ENCODE measurements at regions not wholly inside any gene's neighbourhood (a gene's known extent, or its start where the extent isn't known, plus 50 kb on each side); places are given as distances from the start of the nearest gene placed in this dataset.

DNA sequence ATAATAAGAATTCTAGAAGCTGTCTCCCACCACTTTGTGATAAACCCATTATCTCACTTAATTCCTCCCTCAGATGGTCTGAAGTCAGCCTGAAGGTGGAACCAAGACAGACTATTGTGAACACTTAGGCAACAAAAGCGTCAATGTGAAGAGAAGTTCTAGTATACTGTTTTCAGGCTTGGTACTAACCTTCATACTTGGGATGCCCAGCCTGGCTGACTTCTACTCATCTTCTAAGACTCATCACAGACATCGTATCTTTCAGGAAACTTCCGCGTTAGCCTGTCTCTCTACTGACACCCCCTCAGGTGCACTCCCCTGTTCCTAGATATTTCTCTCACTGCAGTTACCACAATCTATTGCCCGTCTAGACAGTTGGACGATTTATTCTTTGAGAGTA lies 201.2 kb downstream of the SATB1 start:
- Histone ChIP-seq H3K27ac (no peak overlapping the region), H3K9me3 (no peaks in the 10 kb centered on the region), H3K36me3 (no peaks in the 10 kb centered on the region), H3K4me3 (no peak overlapping the region), H3K4me1 (no peaks in the 10 kb centered on the region), H3K27me3 (no peaks in the 10 kb centered on the region)
- 73 to 85% methylated on average over 6 of the region's 6 CpGs for WGBS, 2 donors
- DNase-seq (no peak), ATAC-seq (ENCODE audit: low FRiP score in 2 of 2) (no peak)
- no peak for TF ChIP-seq POLR2A (IDR thresholded peaks at IDR 0.05)

DNA sequence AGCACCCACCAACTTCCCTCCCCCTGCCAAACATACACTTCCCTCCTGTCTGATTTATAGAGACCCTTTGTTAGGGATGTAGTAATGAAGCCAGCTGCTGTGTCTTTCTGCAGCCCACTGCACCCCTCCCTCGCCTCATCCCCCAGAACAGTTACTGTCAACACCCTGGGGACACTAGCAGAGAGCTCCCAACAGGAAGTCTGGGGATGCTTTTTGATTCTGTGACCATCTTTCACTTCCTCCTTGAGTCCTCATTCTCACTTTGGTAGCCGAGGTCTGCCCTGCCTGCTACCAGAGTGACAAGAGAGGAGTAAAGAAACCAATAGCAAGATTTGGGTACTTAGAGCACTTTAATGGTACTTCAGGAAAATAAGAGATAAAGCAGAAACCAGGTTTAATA lies 201.6 kb downstream of the SATB1 start:
- Histone ChIP-seq H3K4me1 (no peaks in the 10 kb centered on the region), H3K4me3 (no peak overlapping the region), H3K27ac (no peak overlapping the region), H3K9me3 (no peaks in the 10 kb centered on the region), H3K36me3 (no peaks in the 10 kb centered on the region), H3K27me3 (no peaks in the 10 kb centered on the region)
- 17 to 20% methylated on average over 2 of the region's 2 CpGs for WGBS, 2 donors
- ATAC-seq (ENCODE audit: low FRiP score in 2 of 2), result peak in 1 of 2 donors; percentile 45
- no peak for DNase-seq
- TF ChIP-seq POLR2AphosphoS5 (IDR thresholded peaks at IDR 0.05) (no peak), EP300 (IDR thresholded peaks at IDR 0.05) (no peak), POLR2A (IDR thresholded peaks at IDR 0.05) (no peak)
- TF ChIP-seq, protein P1, sequence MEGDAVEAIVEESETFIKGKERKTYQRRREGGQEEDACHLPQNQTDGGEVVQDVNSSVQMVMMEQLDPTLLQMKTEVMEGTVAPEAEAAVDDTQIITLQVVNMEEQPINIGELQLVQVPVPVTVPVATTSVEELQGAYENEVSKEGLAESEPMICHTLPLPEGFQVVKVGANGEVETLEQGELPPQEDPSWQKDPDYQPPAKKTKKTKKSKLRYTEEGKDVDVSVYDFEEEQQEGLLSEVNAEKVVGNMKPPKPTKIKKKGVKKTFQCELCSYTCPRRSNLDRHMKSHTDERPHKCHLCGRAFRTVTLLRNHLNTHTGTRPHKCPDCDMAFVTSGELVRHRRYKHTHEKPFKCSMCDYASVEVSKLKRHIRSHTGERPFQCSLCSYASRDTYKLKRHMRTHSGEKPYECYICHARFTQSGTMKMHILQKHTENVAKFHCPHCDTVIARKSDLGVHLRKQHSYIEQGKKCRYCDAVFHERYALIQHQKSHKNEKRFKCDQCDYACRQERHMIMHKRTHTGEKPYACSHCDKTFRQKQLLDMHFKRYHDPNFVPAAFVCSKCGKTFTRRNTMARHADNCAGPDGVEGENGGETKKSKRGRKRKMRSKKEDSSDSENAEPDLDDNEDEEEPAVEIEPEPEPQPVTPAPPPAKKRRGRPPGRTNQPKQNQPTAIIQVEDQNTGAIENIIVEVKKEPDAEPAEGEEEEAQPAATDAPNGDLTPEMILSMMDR (IDR thresholded peaks at IDR 0.05), result no peak

DNA sequence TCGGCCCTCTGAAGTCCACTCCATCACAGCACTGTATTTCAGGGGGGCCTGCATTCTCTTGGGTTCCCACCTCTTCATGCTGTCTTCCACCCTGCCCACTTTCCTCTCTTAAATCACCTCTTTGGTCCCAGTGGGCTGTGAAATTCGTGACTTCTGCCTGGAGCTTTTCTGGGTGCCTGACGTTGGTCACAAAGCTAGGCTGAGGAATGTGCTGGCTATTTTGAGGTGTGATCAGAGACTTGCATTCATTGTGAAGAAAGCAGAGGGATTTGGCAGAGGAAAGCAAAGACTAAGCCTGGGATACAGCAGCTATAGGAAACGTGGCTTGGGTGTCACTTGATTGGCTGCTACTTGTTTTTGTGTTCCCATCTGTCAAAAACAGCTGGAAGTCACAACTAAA lies 202.5 kb downstream of the SATB1 start:
- no peak for ATAC-seq (ENCODE audit: low FRiP score in 2 of 2)
- TF ChIP-seq POLR2A (IDR thresholded peaks at IDR 0.05) (no peak), POLR2AphosphoS5 (IDR thresholded peaks at IDR 0.05) (no peak), EP300 (IDR thresholded peaks at IDR 0.05) (no peak)
- TF ChIP-seq, protein P1 (IDR thresholded peaks at IDR 0.05), result no peak
- Histone ChIP-seq H3K9me3 (no peaks in the 10 kb centered on the region), H3K4me3 (no peak overlapping the region), H3K27ac (no peak overlapping the region), H3K4me1 (no peaks in the 10 kb centered on the region), H3K27me3 (no peaks in the 10 kb centered on the region), H3K36me3 (no peaks in the 10 kb centered on the region)
- DNase-seq, result no peak
- WGBS, 2 donors, result 45 to 54% methylated on average over 4 of the region's 4 CpGs

DNA sequence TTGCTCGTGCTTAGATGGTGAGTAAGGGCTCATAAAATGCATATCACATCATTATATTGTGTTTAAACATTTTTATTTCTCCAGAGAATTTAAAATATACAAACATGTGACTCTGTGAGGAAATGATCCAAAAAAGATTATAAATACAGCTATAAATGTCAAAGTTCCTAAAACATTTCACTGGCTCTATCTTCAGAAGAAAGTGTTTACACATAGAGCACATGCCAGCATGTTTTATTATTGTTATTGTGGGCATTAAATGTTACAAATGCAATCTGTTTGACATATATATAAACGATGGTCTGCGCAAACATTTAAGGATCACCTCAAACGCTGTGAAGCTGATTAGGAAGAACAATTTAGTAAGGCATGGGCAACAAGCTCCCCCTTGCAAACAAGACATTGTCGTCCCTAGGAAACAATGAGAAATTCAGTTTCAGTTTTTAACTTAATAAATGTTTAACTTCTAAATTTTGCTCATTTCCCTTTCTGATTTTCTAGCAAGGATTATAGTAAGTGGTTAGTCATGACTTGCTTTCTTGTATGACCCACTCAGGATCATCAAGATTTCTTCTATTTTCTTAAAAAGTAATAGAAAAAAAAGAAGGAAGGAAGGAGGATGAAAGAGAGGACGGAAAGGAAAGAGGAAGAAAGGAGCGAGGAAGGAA lies 207.5 kb downstream of the SATB1 start:
- no peak for DNase-seq
- H3K9me3 ChIP-seq, result no peaks in the 10 kb centered on the region
- no peak overlapping the region for H3K27ac ChIP-seq
- no peak overlapping the region for H3K4me3 ChIP-seq
- no peaks in the 10 kb centered on the region for H3K36me3 ChIP-seq
- no peak for TF ChIP-seq POLR2A (IDR thresholded peaks at IDR 0.05)
- ATAC-seq (ENCODE audit: low FRiP score in 2 of 2), result no peak
- no peaks in the 10 kb centered on the region for H3K27me3 ChIP-seq
- no peaks in the 10 kb centered on the region for H3K4me1 ChIP-seq
- 43 to 48% methylated on average over 7 of the region's 7 CpGs for WGBS, 2 donors

DNA sequence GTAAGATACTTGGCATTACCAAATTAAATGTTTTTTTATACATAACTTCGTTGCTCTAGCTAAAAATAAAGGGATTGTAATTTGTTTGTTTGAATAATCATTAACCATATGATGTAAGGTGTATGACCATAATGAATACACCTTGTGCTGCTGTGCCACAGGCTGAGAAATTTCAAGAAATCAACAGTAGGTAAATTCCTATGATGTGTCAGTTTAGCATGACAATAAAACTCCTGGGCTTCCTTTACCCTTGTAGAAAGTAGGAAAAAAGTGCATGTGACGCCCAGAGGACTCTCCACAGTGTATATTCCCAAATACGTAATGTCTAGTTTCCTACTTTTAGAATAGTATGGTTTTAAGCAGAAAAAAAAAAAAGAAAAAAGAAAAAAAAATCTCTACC lies 208.1 kb downstream of the SATB1 start:
- Histone ChIP-seq H3K9me3 (no peaks in the 10 kb centered on the region), H3K36me3 (no peaks in the 10 kb centered on the region), H3K27me3 (no peaks in the 10 kb centered on the region), H3K4me3 (no peak overlapping the region), H3K27ac (no peak overlapping the region), H3K4me1 (no peaks in the 10 kb centered on the region)
- 68 to 69% methylated on average over 3 of the region's 3 CpGs for WGBS, 2 donors
- ATAC-seq (ENCODE audit: low FRiP score in 2 of 2) (no peak), DNase-seq (no peak)
- TF ChIP-seq POLR2AphosphoS5 (IDR thresholded peaks at IDR 0.05) (no peak), EP300 (IDR thresholded peaks at IDR 0.05) (no peak), POLR2A (IDR thresholded peaks at IDR 0.05) (no peak)
- TF ChIP-seq, protein P1 (IDR thresholded peaks at IDR 0.05), result no peak

DNA sequence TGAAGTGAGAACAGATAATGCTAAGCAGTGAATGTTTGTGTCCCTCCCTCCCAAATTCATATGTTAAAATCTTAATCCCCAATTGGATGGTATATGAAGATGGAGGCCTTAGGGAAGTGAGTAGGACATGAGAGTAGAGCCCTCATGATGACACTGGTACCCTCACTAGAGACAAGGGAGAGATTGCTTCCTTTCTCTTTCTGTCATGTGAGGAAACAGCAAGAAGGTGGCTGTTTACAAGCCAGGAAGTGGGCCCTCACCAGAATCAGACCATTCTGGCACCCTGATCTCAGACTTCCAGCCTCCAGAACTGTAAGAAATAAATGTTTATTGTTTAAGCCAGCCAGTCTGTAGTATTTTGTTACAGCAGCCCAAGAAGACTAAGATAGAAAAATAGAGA lies 209.5 kb downstream of the SATB1 start:
- H3K4me3 ChIP-seq, result no peak overlapping the region
- H3K9me3 ChIP-seq, result no peaks in the 10 kb centered on the region
- ATAC-seq (ENCODE audit: low FRiP score in 2 of 2) (no peak), DNase-seq (no peak)
- H3K27ac ChIP-seq, result no peak overlapping the region
- TF ChIP-seq, protein P1 (IDR thresholded peaks at IDR 0.05), result no peak
- no peak for TF ChIP-seq POLR2AphosphoS5 (IDR thresholded peaks at IDR 0.05)
- no peaks in the 10 kb centered on the region for H3K36me3 ChIP-seq
- no peaks in the 10 kb centered on the region for H3K27me3 ChIP-seq
- H3K4me1 ChIP-seq, result no peaks in the 10 kb centered on the region
